ENCODE measurements at regions not wholly inside any gene's neighbourhood (a gene's known extent, or its start where the extent isn't known, plus 50 kb on each side); places are given as distances from the start of the nearest gene placed in this dataset.

DNA sequence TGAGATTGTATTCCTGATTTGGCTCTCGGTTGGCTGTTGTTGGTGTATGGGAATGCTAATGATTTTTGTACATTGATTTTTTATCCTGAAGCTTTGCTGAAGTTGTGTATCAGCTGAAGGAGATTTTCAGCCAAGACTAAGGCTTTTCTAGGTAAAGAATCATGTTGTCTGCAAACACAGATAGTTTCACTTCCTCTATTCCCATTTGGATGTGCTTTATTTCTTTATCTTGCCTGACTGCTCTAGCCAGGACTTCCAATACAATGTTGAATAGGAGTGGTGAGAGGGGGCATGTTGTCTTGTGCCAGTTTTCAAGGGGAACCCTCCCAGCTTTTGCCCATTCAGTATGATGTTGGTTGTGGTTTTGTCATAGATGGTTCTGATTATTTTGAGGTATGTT lies 90.4 kb downstream of the CYP26B1 start:
- Histone ChIP-seq H3K9me2 (replicated peaks; ENCODE audit: insufficient read depth) (no peaks in the 10 kb centered on the region), H3K79me2 (no peaks in the 10 kb centered on the region), H3K4me1 (ENCODE audit: insufficient read depth) (no peaks in the 10 kb centered on the region), H3K36me3 (replicated peaks; ENCODE audit: insufficient read depth, low read depth) (no peaks in the 10 kb centered on the region), H3K9me3 (ENCODE audit: low read depth) (no peaks in the 10 kb centered on the region), H3K4me3 (no peak overlapping the region), H2AFZ (no peak overlapping the region), H4K20me1 (ENCODE audit: insufficient read depth, poor library complexity, severe bottlenecking) (no peaks in the 10 kb centered on the region), H3K27me3 (peaks cover 5% of the 10 kb centered on the region), H3K4me2 (no peak overlapping the region), H3K27ac (no peak overlapping the region)
- no peak for DNase-seq (ENCODE audit: low spot score)
- TF ChIP-seq, protein P1, sequence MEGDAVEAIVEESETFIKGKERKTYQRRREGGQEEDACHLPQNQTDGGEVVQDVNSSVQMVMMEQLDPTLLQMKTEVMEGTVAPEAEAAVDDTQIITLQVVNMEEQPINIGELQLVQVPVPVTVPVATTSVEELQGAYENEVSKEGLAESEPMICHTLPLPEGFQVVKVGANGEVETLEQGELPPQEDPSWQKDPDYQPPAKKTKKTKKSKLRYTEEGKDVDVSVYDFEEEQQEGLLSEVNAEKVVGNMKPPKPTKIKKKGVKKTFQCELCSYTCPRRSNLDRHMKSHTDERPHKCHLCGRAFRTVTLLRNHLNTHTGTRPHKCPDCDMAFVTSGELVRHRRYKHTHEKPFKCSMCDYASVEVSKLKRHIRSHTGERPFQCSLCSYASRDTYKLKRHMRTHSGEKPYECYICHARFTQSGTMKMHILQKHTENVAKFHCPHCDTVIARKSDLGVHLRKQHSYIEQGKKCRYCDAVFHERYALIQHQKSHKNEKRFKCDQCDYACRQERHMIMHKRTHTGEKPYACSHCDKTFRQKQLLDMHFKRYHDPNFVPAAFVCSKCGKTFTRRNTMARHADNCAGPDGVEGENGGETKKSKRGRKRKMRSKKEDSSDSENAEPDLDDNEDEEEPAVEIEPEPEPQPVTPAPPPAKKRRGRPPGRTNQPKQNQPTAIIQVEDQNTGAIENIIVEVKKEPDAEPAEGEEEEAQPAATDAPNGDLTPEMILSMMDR (IDR thresholded peaks at IDR 0.05; ENCODE audit: poor library complexity): no peak
- TF ChIP-seq EZH2phosphoT487 (IDR thresholded peaks at IDR 0.05; ENCODE audit: low read depth, severe bottlenecking, unreplicated experiment) (no peak), EZH2 (IDR thresholded peaks at IDR 0.05; ENCODE audit: borderline replicate concordance) (no peak)
- WGBS (ENCODE audit: low lambda C conversion rate, missing lambda C conversion rate): 93% methylated on average over 1 of the region's 1 CpG

DNA sequence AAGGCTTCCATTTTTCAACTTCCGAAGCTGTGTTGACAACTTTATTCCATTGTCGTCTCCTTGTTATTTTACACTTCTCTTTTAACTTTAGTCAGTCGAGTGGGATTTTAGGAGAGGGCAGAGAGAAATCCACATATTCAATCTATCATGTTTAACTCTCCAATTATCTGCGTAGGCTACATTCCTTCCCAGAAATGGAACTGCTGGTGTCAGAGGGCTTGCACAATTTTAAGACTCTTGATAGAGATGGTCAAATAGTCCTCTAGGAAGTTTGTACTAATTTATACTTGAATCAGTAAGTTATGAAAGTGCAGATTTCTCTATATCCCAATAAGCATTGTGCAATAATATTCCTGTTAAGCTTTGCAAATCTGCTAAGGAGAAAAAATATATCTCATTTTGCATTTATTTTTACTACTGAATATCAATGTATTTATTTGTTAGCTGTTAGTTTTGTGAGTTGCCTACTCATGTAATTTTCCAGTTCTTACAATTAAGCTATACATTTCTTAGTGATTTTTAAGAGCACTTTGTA lies 95.6 kb downstream of the CYP26B1 start:
- Histone ChIP-seq H3K27me3 (no peaks in the 10 kb centered on the region), H3K36me3 (replicated peaks; ENCODE audit: insufficient read depth, low read depth) (no peaks in the 10 kb centered on the region), H4K20me1 (ENCODE audit: insufficient read depth, poor library complexity, severe bottlenecking) (no peaks in the 10 kb centered on the region), H3K9me3 (ENCODE audit: low read depth) (no peaks in the 10 kb centered on the region), H3K9me2 (replicated peaks; ENCODE audit: insufficient read depth) (no peaks in the 10 kb centered on the region), H3K4me3 (no peak overlapping the region), H3K79me2 (no peaks in the 10 kb centered on the region), H3K4me1 (ENCODE audit: insufficient read depth) (no peaks in the 10 kb centered on the region), H3K4me2 (no peak overlapping the region), H3K27ac (no peak overlapping the region), H2AFZ (no peak overlapping the region)
- DNase-seq (ENCODE audit: low spot score): no peak
- WGBS (ENCODE audit: low lambda C conversion rate, missing lambda C conversion rate): 75% methylated on average over 4 of the region's 4 CpGs
- no peak for TF ChIP-seq EZH2phosphoT487 (IDR thresholded peaks at IDR 0.05; ENCODE audit: low read depth, severe bottlenecking, unreplicated experiment)
- TF ChIP-seq, protein P1 (IDR thresholded peaks at IDR 0.05; ENCODE audit: poor library complexity): no peak
- no peak for TF ChIP-seq EZH2 (IDR thresholded peaks at IDR 0.05; ENCODE audit: borderline replicate concordance)

DNA sequence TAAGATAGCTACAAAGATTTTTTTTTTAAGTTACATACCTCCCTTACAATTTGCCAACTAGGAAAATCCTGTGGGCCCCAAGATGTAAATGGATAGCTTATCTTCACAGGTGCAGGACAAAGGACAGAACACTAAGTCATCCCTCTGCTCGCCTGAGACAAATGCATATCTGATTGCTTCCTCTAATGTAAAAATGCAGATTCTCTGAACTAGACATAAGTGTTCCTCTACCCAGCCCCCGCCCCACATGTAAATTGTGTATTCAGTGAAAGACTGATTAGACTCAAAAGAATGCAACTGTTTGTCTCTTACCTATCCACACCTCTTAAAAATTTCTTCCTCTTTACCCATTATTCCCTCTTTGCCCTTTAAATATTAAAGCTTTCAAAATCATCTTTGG lies 96.5 kb downstream of the CYP26B1 start:
- Histone ChIP-seq H3K4me2 (no peak overlapping the region), H3K9me3 (ENCODE audit: low read depth) (no peaks in the 10 kb centered on the region), H3K27me3 (no peaks in the 10 kb centered on the region), H3K4me1 (ENCODE audit: insufficient read depth) (no peaks in the 10 kb centered on the region), H3K36me3 (replicated peaks; ENCODE audit: insufficient read depth, low read depth) (no peaks in the 10 kb centered on the region), H3K79me2 (no peaks in the 10 kb centered on the region), H3K27ac (no peak overlapping the region), H3K4me3 (no peak overlapping the region), H3K9me2 (replicated peaks; ENCODE audit: insufficient read depth) (no peaks in the 10 kb centered on the region), H4K20me1 (ENCODE audit: insufficient read depth, poor library complexity, severe bottlenecking) (no peaks in the 10 kb centered on the region), H2AFZ (no peak overlapping the region)
- no peak for TF ChIP-seq EZH2 (IDR thresholded peaks at IDR 0.05; ENCODE audit: borderline replicate concordance)
- DNase-seq (ENCODE audit: low spot score): no peak
- 62% methylated on average over 2 of the region's 2 CpGs for WGBS (ENCODE audit: low lambda C conversion rate, missing lambda C conversion rate)

DNA sequence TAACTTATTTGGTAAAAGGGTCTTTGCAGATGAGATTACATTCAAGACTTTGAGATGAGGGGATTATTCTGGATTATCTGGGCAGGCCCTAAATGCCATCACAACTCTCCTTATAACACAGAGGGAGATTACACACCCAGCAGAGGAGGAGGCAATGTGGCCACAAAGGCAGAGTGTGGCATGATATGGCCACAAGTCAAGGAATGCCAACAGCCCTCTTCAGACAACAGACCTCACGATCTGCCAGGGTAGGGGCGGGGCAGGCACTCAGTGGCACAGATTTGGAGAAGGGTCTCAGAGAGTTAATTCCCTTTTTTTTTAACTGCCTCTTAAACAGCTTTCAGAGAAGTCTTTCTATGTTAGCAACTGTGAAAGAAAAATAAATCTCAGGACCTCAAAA lies 96.9 kb downstream of the CYP26B1 start:
- Histone ChIP-seq H3K4me1 (ENCODE audit: insufficient read depth) (no peaks in the 10 kb centered on the region), H3K9me3 (ENCODE audit: low read depth) (peaks cover 2% of the 10 kb centered on the region), H3K9me2 (replicated peaks; ENCODE audit: insufficient read depth) (no peaks in the 10 kb centered on the region), H2AFZ (no peak overlapping the region), H4K20me1 (ENCODE audit: insufficient read depth, poor library complexity, severe bottlenecking) (no peaks in the 10 kb centered on the region), H3K27me3 (no peaks in the 10 kb centered on the region), H3K4me2 (no peak overlapping the region), H3K4me3 (no peak overlapping the region), H3K36me3 (replicated peaks; ENCODE audit: insufficient read depth, low read depth) (no peaks in the 10 kb centered on the region), H3K27ac (no peak overlapping the region), H3K79me2 (no peaks in the 10 kb centered on the region)
- 75% methylated on average over 2 of the region's 2 CpGs for WGBS (ENCODE audit: low lambda C conversion rate, missing lambda C conversion rate)
- DNase-seq (ENCODE audit: low spot score): no peak
- TF ChIP-seq EZH2phosphoT487 (IDR thresholded peaks at IDR 0.05; ENCODE audit: low read depth, severe bottlenecking, unreplicated experiment): no peak
- TF ChIP-seq, protein P1 (IDR thresholded peaks at IDR 0.05; ENCODE audit: poor library complexity): no peak
- TF ChIP-seq EZH2 (IDR thresholded peaks at IDR 0.05; ENCODE audit: borderline replicate concordance): no peak

All from hepatocyte (in vitro differentiated cells).